EL (cell line): ENCODE measurements at regions not wholly inside any gene's neighbourhood (a gene's known extent, or its start where the extent isn't known, plus 50 kb on each side); places are given as distances from the start of the nearest gene placed in this dataset.
A peak's percentile ranks its signal among the peaks of the same experiment; 100 is the strongest.
"Not testable (repeated sequence)": the region's sequence is repeated elsewhere in the genome, so short reads cannot be mapped to it uniquely, and the experiment has no call there.

Experiments
- DNase-seq: peaks from one replicate; pipeline ENCODE4 v3.0.0-alpha.2; 2016

DNA sequence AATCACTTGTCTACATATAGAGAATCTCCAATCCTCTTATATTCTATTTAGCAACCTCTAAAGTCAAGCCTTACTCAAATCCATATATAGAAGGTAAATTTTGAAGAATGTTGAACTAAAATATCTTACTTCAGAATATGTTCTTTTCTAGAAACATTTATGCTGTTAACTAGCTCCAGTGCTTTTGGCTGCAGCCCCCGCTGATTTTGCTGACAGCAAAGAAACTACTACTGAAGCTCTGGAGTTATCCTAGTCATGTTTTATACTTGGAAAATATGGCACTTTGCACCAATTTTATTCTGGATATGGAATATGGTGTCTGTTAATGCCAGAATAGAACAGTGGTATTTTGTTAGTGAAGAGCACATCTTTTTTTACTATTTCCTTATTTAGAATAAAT, 212.4 kb upstream of the FSIP2 start:
- no peak for DNase-seq

- no peak for DNase-seq
Measured at GRCh38 chr2:185531721-185532120, 206.9 kb upstream of the FSIP2 start.

DNA sequence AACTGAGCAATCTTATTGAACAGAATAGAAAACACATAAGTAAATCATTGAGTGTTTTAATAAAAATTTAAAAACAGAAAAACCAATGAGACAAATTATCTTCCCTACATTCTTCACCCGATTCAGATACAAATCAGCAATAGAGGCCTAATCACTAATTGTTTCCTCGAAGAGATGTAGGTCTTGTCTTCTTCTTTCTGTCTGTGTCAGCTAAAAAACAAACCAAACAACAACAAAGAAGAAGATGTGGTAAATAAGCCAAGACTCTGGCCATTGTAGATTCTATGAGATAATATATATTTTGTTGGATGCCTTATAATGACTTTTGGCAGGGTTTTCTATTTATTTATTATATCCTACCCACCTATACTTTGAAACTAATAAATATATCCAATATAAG, 200.9 kb upstream of the FSIP2 start:
- no peak for DNase-seq

- no peak for DNase-seq
Measured at GRCh38 chr2:185567196-185567595, 171.4 kb upstream of the FSIP2 start.

DNA sequence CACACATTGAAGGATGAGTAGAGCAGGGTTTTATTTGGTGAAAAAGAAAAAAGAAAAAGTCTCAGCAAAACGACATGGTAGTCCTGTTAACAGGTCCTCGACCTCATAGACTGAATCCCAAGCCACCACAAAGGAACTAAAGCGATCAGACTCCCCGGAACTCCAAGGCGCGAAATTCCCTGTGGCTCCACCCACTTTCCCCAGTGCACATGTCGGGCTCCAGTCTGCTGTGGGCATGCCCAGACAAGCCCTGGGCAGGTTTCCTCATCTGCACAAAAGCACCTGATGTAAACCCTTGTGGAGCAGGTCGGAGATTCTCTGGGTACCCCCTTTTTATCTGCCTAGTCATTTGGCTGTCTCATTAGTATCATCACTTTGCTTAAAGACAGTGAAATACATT, 170.7 kb upstream of the FSIP2 start:
- no peak for DNase-seq

GRCh38 chr2:185578322-185578721, 160.3 kb upstream of the FSIP2 start:
- DNase-seq: no peak

- DNase-seq: peak; percentile 42
Measured at GRCh38 chr2:185583058-185583816, 155.4 kb upstream of the FSIP2 start.

DNA sequence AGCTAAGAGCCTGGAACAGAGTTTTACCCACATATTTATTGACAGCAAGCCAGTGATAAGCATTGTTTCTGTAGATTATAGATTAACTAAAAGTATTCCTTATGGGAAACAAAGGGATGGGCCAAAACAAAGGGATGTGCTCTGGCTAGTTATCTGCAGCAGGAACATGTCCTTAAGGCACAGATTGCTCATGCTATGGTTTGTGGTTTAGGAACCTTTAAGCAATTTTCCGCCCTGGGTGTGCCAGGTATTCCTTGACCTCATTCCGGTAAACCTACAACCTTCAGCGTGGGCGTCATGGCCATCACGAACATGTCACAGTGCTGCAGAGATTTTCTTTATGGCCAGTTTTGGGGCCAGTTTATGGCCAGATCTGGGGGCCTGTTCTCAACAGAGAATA, 153.4 kb upstream of the FSIP2 start:
- DNase-seq: not testable (repeated sequence)

GRCh38 chr2:185591276-185591675, 147.3 kb upstream of the FSIP2 start:
- DNase-seq: not testable (repeated sequence)

GRCh38 chr2:185607945-185608344, 130.7 kb upstream of the FSIP2 start:
- no peak for DNase-seq

DNA sequence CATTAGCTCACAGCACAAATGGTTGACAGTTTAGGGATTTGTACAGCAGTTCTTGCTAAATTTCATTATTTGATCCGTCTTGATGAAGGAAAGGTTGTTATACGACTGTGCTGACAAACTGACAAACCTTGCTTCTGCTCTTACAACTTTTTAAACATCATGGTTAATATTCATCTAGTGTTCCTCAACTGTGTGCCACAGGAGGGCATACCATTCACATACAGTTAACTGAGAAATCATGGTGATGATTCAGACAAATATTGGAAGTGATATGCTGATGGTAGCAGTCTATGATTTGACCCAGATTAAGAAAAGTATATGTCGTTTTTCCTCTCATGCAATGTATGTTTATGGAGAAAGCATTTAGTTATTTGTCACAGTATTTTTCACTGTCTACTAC, 129.8 kb upstream of the FSIP2 start:
- DNase-seq: no peak

GRCh38 chr2:185610301-185610700, 128.3 kb upstream of the FSIP2 start:
- DNase-seq: peak; percentile 1

DNA sequence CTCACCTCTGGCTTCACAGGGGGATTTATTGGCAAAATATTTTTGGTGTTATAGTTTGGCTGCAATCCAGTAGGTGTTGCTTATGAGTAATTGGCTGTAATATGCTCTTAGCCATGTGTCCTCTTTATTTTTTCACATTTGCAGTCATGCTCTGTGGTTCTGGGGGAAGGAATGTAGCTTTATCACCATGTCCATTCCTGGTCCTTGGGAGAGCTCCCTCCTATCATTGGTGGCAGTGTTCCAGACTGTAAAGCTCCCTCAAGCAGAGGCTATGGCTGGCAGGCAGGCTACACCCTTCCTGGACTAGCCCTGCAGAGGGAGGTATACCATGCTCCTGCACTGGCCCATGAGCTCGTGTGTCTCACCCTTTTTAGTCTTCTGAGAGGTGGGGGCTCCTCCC, 120.0 kb upstream of the FSIP2 start:
- DNase-seq: peak; percentile 53

- DNase-seq: no peak
Measured at GRCh38 chr2:185625604-185626003, 113.0 kb upstream of the FSIP2 start.

GRCh38 chr2:185628985-185629384, 109.6 kb upstream of the FSIP2 start:
- DNase-seq: peak; percentile 5

GRCh38 chr2:185633621-185634020, 105.0 kb upstream of the FSIP2 start:
- no peak for DNase-seq

- no peak for DNase-seq
Measured at GRCh38 chr2:185638771-185639170, 99.8 kb upstream of the FSIP2 start.

- no peak for DNase-seq
Measured at GRCh38 chr2:185640588-185640987, 98.0 kb upstream of the FSIP2 start.

DNA sequence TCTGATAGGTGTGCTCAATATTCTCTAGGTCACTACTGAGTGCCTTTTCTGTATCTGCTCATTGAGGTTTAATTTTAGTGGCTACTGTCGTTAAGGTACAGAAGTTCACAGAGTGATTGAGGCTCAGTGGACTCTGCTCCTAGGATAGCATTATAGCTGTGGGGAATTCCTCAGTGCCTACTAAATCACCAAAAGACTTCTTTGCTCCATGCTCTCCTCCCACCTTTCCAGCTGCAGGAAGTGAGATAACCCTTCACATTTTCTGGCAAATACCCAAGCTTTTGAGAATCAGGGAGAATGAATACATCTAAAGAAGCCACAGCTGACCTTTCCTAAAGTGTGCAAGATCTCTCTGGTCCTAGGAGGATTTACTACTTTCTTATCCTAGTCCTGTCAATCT, 95.2 kb upstream of the FSIP2 start:
- DNase-seq: no peak

DNA sequence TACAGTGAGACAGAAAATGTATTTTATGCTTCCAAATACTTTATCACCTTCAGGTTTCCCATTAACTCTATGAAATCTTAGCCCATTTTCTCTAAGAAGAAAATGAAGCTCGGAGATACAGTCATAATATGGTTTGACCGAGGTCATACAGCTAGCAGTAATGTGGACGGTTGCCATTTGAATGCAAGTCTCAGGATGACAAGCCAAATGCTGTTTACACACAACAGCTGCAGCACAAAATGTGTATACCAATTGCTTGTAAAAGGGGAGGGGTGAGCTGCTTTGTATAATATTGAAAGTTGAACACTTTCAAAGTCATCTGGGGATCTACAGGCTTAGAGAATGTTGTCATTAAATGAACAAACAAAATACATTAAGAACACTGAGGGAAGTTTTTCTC, 93.8 kb upstream of the FSIP2 start:
- no peak for DNase-seq

DNA sequence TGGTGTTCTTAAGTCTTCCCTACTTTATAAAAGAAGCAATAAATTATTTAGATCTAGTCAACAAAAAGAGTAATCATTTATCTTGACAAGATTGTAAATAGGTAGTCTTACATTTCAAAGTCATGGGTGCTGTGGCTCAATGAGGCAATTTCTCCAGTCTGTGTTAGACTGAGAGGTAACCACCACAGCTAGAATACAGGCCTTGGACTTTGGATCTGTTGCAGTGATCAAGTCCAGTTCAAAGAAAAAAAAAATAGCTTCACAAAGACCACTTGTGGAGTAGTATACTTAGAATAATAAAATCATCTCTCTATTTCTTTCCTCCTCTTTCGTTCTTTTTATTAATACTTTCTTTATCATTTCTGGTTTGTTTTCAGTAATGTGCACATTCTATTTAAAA, 93.1 kb upstream of the FSIP2 start:
- DNase-seq: no peak

DNA sequence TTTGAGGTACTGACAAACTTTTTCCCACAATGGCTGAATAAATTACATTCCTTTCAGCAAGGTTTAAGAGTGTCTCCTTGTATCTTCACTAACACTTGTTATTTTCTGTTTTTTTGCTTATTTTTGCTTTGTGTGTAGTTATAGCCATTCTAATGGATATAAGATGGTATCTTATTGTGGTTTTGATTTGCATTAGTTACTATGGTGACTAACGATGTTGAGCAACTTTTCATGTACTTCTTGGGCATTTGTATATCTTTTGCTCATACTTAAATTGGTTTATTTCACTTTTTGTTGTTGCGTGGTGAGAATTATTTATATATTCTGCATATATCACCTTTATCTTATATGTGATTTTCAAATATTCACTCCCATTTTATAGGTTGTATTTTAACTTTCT, 79.9 kb upstream of the FSIP2 start:
- peak; percentile 6 for DNase-seq

DNA sequence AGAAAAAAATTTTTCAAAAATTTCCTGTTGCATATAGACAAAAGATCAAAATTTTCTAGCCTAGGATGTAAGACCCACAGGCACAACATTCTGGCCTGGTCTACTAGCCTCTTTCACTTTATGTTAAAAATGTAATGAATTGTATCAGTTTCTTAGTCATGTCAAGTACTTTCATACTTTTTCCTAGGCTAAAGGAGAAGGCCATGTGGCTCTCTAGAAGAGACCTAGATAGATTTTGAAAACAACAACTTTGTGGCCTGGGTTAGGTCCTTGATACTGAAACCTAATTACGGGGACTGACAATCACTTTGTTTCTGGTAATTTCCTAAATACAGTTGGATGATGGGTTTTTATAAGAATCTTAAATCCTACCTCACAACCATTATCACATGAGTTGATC, 74.8 kb upstream of the FSIP2 start:
- DNase-seq: no peak

DNA sequence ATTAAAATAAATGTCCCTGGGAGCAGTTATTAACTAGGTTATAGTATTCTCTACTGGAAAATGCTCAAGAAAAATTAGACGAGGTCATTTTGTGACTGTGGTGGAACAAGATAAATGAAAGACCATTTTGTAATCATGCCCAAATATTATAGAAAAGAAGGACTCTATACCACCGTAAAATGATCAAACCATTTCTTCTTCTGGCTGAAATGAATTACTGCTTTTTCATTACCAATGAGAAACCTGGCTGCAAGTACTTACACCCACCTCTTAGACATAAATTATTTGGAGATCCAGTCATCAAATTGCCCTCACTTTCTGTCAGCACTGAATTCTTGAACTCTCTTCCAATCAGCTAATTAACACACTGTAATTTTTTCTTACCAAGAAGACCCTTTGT, 74.2 kb upstream of the FSIP2 start:
- DNase-seq: no peak

- no peak for DNase-seq
Measured at GRCh38 chr2:185665251-185665814, 73.3 kb upstream of the FSIP2 start.
